BLaER1 (cell line): ENCODE measurements at regions not wholly inside any gene's neighbourhood (a gene's known extent, or its start where the extent isn't known, plus 50 kb on each side); places are given as distances from the start of the nearest gene placed in this dataset.

ENCODE experiments used
- H3K27ac ChIP-seq: shearing (Covaris generic); formaldehyde crosslinking; 2 replicates; pipeline ENCODE4 v1.8.1; 2022
- H3K27me3 ChIP-seq: shearing (Covaris generic); formaldehyde crosslinking; 2 replicates; pipeline ENCODE4 v1.8.1; 2022
- H3K36me3 ChIP-seq: shearing (Covaris generic); formaldehyde crosslinking; 2 replicates; pipeline ENCODE4 v1.8.1; 2022
- H3K4me1 ChIP-seq: shearing (Covaris generic); formaldehyde crosslinking; 2 replicates; pipeline ENCODE4 v1.8.1; 2022
- H3K4me2 ChIP-seq: shearing (Covaris generic); formaldehyde crosslinking; 2 replicates; pipeline ENCODE4 v1.8.1; 2022
- H3K4me3 ChIP-seq: shearing (Covaris generic); formaldehyde crosslinking; 2 replicates; pipeline ENCODE4 v1.8.1; 2022
- H3K9ac ChIP-seq: shearing (Covaris generic); formaldehyde crosslinking; 2 replicates; pipeline ENCODE4 v1.8.1; 2022
- H3K9me3 ChIP-seq: shearing (Covaris generic); formaldehyde crosslinking; 2 replicates; pipeline ENCODE4 v1.8.1; 2022
- H4K20me1 ChIP-seq: shearing (Covaris generic); formaldehyde crosslinking; 2 replicates; pipeline ENCODE4 v1.8.1; 2022
- Cebpa-rat ChIP-seq: shearing (Covaris generic); IDR thresholded peaks from 2 replicates; pipeline ENCODE4 v1.8.1; 2022

GRCh38 chr14:71665157-71665556 lies 267.1 kb upstream of the RGS6 start:
- H3K36me3 ChIP-seq: peaks cover 22% of the 10 kb centered on the region
- H3K27me3 ChIP-seq: no peaks in the 10 kb centered on the region
- no peaks in the 10 kb centered on the region for H3K9me3 ChIP-seq
- no peaks in the 10 kb centered on the region for H4K20me1 ChIP-seq
- H3K4me1 ChIP-seq: no peaks in the 10 kb centered on the region
- no peak for TF ChIP-seq Cebpa-rat
- no peak overlapping the region for H3K4me2 ChIP-seq
- H3K27ac ChIP-seq: no peak overlapping the region
- H3K9ac ChIP-seq: no peak overlapping the region
- H3K4me3 ChIP-seq: no peak overlapping the region

GRCh38 chr14:71665781-71666180 lies 266.4 kb upstream of the RGS6 start:
- H3K36me3 ChIP-seq: peaks cover 22% of the 10 kb centered on the region
- no peak overlapping the region for H3K4me2 ChIP-seq
- no peaks in the 10 kb centered on the region for H3K9me3 ChIP-seq
- H3K4me1 ChIP-seq: no peaks in the 10 kb centered on the region
- H3K27ac ChIP-seq: no peak overlapping the region
- H4K20me1 ChIP-seq: no peaks in the 10 kb centered on the region
- H3K9ac ChIP-seq: no peak overlapping the region
- H3K4me3 ChIP-seq: no peak overlapping the region
- no peaks in the 10 kb centered on the region for H3K27me3 ChIP-seq
- no peak for TF ChIP-seq Cebpa-rat

GRCh38 chr14:71666571-71667145 lies 265.6 kb upstream of the RGS6 start:
- H3K36me3 ChIP-seq: peaks cover 23% of the 10 kb centered on the region
- no peaks in the 10 kb centered on the region for H3K9me3 ChIP-seq
- no peak overlapping the region for H3K9ac ChIP-seq
- no peak overlapping the region for H3K4me3 ChIP-seq
- H3K4me1 ChIP-seq: no peaks in the 10 kb centered on the region
- no peak for TF ChIP-seq Cebpa-rat
- no peaks in the 10 kb centered on the region for H3K27me3 ChIP-seq
- H3K27ac ChIP-seq: no peak overlapping the region
- H4K20me1 ChIP-seq: no peaks in the 10 kb centered on the region
- no peak overlapping the region for H3K4me2 ChIP-seq

- Histone ChIP-seq H3K27ac (no peak overlapping the region), H3K27me3 (no peaks in the 10 kb centered on the region), H3K4me3 (no peak overlapping the region), H3K9me3 (no peaks in the 10 kb centered on the region), H3K4me2 (no peak overlapping the region), H4K20me1 (no peaks in the 10 kb centered on the region), H3K36me3 (peaks cover 22% of the 10 kb centered on the region), H3K4me1 (no peaks in the 10 kb centered on the region), H3K9ac (no peak overlapping the region)
- TF ChIP-seq Cebpa-rat: no peak
These were observed 263.9 kb upstream of the RGS6 start for GRCh38 chr14:71668186-71668912.

- H3K4me2 ChIP-seq: no peak overlapping the region
- no peaks in the 10 kb centered on the region for H3K27me3 ChIP-seq
- H3K4me3 ChIP-seq: no peak overlapping the region
- H3K4me1 ChIP-seq: no peaks in the 10 kb centered on the region
- H4K20me1 ChIP-seq: no peaks in the 10 kb centered on the region
- no peak overlapping the region for H3K9ac ChIP-seq
- H3K36me3 ChIP-seq: peaks cover 22% of the 10 kb centered on the region
- no peak overlapping the region for H3K27ac ChIP-seq
- H3K9me3 ChIP-seq: no peaks in the 10 kb centered on the region
- no peak for TF ChIP-seq Cebpa-rat
These were observed 259.6 kb upstream of the RGS6 start for GRCh38 chr14:71672596-71672995.

DNA sequence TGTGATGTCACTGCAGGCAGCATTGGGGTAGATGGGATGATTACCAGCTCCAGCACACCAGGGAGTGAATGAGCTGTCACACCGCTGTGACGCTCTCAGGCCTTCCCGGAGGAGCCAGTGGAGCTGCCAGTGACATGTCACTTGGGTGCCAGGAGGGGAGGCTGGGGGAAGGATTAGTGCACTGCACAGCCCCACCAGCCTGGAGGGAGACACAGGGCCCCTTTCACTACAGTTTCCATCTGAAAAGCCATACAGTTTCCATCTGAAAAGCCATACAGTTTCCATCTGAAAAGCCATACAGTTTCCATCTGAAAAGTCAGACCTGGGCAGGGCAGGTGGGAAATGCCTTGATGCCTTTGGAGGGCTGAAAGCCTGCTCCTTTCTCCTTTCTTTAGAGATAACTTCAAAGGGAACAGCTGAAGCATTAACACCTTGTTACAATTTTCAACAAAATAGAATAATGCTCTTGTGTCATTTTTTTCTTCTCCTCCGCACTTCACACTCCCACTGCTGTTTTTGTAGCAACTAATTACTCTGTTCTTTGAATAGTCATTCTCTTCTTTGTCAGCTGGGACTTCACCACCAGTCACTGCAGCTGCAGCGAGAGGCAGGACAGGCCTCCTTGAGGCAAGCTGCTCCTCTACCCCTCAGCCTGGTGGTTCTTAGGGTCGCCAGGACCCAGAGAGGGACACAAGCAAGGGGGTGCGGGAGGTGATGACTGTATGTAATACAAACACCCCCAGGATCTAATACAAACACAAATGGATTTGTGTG lies 256.9 kb upstream of the RGS6 start:
- Histone ChIP-seq H3K27ac (no peak overlapping the region), H3K36me3 (peaks cover 22% of the 10 kb centered on the region)

GRCh38 chr14:71675900-71676287 lies 256.3 kb upstream of the RGS6 start:
- no peak overlapping the region for H3K4me2 ChIP-seq
- H3K36me3 ChIP-seq: peaks cover 22% of the 10 kb centered on the region
- H3K27ac ChIP-seq: no peak overlapping the region
- TF ChIP-seq Cebpa-rat: no peak
- H3K9ac ChIP-seq: no peak overlapping the region
- H3K27me3 ChIP-seq: no peaks in the 10 kb centered on the region
- H3K4me3 ChIP-seq: no peak overlapping the region
- no peaks in the 10 kb centered on the region for H3K9me3 ChIP-seq
- H4K20me1 ChIP-seq: no peaks in the 10 kb centered on the region
- no peaks in the 10 kb centered on the region for H3K4me1 ChIP-seq

More for the DNA sequence above, 256.9 kb upstream of the RGS6 start:
- no peaks in the 10 kb centered on the region for H3K9me3 ChIP-seq
- TF ChIP-seq Cebpa-rat: no peak
- H4K20me1 ChIP-seq: no peaks in the 10 kb centered on the region
- H3K27me3 ChIP-seq: no peaks in the 10 kb centered on the region
- H3K4me2 ChIP-seq: no peak overlapping the region
- no peak overlapping the region for H3K9ac ChIP-seq
- no peaks in the 10 kb centered on the region for H3K4me1 ChIP-seq
- H3K4me3 ChIP-seq: no peak overlapping the region

- no peak for TF ChIP-seq Cebpa-rat
- H3K9me3 ChIP-seq: no peaks in the 10 kb centered on the region
These were observed 251.4 kb upstream of the RGS6 start for GRCh38 chr14:71680736-71681387.

DNA sequence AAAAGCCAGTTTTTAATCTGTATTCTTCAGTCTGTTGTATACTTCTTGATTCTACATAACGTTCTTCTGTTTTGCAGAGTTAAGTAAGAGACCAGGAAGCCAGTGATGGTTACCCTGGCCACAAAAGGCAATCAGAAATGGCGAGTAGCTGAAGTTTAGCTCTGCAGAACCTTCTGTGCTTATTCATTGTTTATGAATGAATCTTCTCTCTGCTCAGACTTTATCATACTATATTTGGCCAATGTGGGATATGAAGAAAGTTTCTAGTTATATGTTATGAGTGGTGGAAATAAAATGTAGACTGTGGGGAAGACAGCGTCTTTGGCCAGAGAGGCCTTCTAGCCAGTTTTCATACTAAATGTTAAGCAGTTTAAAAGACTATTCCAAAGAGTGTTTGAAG lies 249.9 kb upstream of the RGS6 start:
- H3K4me1 ChIP-seq: no peaks in the 10 kb centered on the region
- no peak overlapping the region for H3K4me3 ChIP-seq
- peaks cover 17% of the 10 kb centered on the region for H3K36me3 ChIP-seq
- no peak overlapping the region for H3K4me2 ChIP-seq
- no peak overlapping the region for H3K9ac ChIP-seq
- no peak for TF ChIP-seq Cebpa-rat
- H3K27me3 ChIP-seq: no peaks in the 10 kb centered on the region
- H3K27ac ChIP-seq: no peak overlapping the region
- no peaks in the 10 kb centered on the region for H3K9me3 ChIP-seq
- no peaks in the 10 kb centered on the region for H4K20me1 ChIP-seq

More at GRCh38 chr14:71680736-71681387, 251.4 kb upstream of the RGS6 start:
- no peaks in the 10 kb centered on the region for H3K27me3 ChIP-seq
- H4K20me1 ChIP-seq: no peaks in the 10 kb centered on the region
- H3K36me3 ChIP-seq: peaks cover 17% of the 10 kb centered on the region
- H3K4me1 ChIP-seq: no peaks in the 10 kb centered on the region
- H3K27ac ChIP-seq: no peak overlapping the region
- H3K9ac ChIP-seq: no peak overlapping the region
- H3K4me2 ChIP-seq: no peak overlapping the region
- H3K4me3 ChIP-seq: no peak overlapping the region

DNA sequence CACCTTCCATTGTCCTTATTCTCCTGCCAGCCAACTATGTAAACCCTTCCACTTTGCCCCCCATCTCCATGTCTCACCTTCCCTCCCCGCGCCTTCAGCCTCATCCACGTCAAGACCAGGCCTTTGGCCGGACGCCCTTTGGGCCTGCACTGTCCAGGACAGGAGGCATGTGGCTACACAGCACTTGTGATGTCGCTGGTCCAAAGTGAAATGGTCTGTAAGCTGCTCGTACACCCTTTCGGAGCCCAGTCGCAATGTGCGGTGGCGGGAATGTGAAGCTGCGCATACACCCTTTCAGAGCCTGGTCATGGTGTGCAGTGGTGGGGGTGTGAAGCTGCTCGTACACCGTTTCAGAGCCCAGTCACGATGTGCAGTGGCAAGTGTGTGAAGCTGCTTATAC lies 247.9 kb upstream of the RGS6 start:
- Histone ChIP-seq H3K27me3 (no peaks in the 10 kb centered on the region), H3K4me2 (no peak overlapping the region), H3K27ac (no peak overlapping the region), H4K20me1 (no peaks in the 10 kb centered on the region), H3K9ac (no peak overlapping the region), H3K9me3 (no peaks in the 10 kb centered on the region), H3K4me1 (no peaks in the 10 kb centered on the region), H3K36me3 (peaks cover 17% of the 10 kb centered on the region), H3K4me3 (no peak overlapping the region)
- no peak for TF ChIP-seq Cebpa-rat
